GM12873 (cell line): ENCODE measurements at regions not wholly inside any gene's neighbourhood (a gene's known extent, or its start where the extent isn't known, plus 50 kb on each side); places are given as distances from the start of the nearest gene placed in this dataset.

ENCODE experiments used
- CTCF ChIP-seq: IDR thresholded peaks from 2 replicates; pipeline ENCODE4 v1.5.1; 2012; ENCODE audit warnings: low read depth, mild to moderate bottlenecking, moderate library complexity, low read length, control low read depth; ENCODE audit not compliant: insufficient read depth; ENCODE audit errors: missing control alignments

- TF ChIP-seq CTCF, result no peak
Observed at GRCh38 chrX:39953879-39954278, 143.9 kb downstream of the BCOR start.

GRCh38 chrX:39954851-39955250 is 142.9 kb downstream of the BCOR start:
- TF ChIP-seq CTCF, result no peak

GRCh38 chrX:39955625-39956024 is 142.1 kb downstream of the BCOR start:
- no peak for TF ChIP-seq CTCF

GRCh38 chrX:39956803-39957394 is 140.9 kb downstream of the BCOR start:
- no peak for TF ChIP-seq CTCF

- TF ChIP-seq CTCF, result no peak
Observed at GRCh38 chrX:39957816-39958566, 139.8 kb downstream of the BCOR start.

GRCh38 chrX:39958850-39959249 is 138.9 kb downstream of the BCOR start:
- TF ChIP-seq CTCF, result no peak

GRCh38 chrX:39960219-39960618 is 137.5 kb downstream of the BCOR start:
- TF ChIP-seq CTCF, result no peak
